ENCODE measurements at regions not wholly inside any gene's neighbourhood (a gene's known extent, or its start where the extent isn't known, plus 50 kb on each side); places are given as distances from the start of the nearest gene placed in this dataset.

DNA sequence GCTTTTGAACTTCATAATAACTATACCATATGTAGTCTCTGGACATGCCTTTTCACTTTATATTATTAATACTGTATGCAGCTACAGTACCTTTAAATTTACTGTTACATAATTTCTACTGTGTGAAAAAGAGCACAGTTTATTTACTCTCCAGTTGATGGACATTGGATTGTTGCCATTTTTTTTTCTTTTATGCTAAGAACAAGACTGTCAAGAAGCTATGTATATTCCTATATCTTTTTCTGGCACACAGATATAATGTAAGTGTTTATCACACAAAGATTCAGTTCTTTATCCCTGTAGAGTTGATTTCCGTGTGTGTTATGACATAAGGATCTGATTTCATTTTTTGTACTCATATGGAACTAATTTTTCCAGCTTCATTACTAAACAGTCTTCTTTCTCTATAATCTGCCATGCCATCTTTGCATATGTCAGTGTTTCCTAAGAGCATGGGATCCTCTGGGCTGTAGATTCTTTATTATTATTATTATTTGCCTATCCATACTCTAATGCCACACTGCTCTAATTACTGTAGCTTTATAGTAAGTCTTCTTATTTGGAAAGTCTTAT, 593.0 kb upstream of the ATP2B1 start (continued):
- TF ChIP-seq, protein P1, sequence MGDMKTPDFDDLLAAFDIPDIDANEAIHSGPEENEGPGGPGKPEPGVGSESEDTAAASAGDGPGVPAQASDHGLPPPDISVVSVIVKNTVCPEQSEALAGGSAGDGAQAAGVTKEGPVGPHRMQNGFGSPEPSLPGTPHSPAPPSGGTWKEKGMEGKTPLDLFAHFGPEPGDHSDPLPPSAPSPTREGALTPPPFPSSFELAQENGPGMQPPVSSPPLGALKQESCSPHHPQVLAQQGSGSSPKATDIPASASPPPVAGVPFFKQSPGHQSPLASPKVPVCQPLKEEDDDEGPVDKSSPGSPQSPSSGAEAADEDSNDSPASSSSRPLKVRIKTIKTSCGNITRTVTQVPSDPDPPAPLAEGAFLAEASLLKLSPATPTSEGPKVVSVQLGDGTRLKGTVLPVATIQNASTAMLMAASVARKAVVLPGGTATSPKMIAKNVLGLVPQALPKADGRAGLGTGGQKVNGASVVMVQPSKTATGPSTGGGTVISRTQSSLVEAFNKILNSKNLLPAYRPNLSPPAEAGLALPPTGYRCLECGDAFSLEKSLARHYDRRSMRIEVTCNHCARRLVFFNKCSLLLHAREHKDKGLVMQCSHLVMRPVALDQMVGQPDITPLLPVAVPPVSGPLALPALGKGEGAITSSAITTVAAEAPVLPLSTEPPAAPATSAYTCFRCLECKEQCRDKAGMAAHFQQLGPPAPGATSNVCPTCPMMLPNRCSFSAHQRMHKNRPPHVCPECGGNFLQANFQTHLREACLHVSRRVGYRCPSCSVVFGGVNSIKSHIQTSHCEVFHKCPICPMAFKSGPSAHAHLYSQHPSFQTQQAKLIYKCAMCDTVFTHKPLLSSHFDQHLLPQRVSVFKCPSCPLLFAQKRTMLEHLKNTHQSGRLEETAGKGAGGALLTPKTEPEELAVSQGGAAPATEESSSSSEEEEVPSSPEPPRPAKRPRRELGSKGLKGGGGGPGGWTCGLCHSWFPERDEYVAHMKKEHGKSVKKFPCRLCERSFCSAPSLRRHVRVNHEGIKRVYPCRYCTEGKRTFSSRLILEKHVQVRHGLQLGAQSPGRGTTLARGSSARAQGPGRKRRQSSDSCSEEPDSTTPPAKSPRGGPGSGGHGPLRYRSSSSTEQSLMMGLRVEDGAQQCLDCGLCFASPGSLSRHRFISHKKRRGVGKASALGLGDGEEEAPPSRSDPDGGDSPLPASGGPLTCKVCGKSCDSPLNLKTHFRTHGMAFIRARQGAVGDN (IDR thresholded peaks at IDR 0.05) = no peak
- TF ChIP-seq, protein P2, sequence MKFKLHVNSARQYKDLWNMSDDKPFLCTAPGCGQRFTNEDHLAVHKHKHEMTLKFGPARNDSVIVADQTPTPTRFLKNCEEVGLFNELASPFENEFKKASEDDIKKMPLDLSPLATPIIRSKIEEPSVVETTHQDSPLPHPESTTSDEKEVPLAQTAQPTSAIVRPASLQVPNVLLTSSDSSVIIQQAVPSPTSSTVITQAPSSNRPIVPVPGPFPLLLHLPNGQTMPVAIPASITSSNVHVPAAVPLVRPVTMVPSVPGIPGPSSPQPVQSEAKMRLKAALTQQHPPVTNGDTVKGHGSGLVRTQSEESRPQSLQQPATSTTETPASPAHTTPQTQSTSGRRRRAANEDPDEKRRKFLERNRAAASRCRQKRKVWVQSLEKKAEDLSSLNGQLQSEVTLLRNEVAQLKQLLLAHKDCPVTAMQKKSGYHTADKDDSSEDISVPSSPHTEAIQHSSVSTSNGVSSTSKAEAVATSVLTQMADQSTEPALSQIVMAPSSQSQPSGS (IDR thresholded peaks at IDR 0.05; ENCODE audit: low read length) = no peak
- TF ChIP-seq, protein P3, sequence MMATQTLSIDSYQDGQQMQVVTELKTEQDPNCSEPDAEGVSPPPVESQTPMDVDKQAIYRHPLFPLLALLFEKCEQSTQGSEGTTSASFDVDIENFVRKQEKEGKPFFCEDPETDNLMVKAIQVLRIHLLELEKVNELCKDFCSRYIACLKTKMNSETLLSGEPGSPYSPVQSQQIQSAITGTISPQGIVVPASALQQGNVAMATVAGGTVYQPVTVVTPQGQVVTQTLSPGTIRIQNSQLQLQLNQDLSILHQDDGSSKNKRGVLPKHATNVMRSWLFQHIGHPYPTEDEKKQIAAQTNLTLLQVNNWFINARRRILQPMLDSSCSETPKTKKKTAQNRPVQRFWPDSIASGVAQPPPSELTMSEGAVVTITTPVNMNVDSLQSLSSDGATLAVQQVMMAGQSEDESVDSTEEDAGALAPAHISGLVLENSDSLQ (IDR thresholded peaks at IDR 0.05) = no peak
- TF ChIP-seq, protein P4, sequence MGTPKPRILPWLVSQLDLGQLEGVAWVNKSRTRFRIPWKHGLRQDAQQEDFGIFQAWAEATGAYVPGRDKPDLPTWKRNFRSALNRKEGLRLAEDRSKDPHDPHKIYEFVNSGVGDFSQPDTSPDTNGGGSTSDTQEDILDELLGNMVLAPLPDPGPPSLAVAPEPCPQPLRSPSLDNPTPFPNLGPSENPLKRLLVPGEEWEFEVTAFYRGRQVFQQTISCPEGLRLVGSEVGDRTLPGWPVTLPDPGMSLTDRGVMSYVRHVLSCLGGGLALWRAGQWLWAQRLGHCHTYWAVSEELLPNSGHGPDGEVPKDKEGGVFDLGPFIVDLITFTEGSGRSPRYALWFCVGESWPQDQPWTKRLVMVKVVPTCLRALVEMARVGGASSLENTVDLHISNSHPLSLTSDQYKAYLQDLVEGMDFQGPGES (IDR thresholded peaks at IDR 0.05) = no peak
- no peak for TF ChIP-seq EED (IDR thresholded peaks at IDR 0.05; ENCODE audit: low read depth)
- no peak for TF ChIP-seq DPF2 (IDR thresholded peaks at IDR 0.05)
- TF ChIP-seq BCL11A (IDR thresholded peaks at IDR 0.05; ENCODE audit: low read depth, low read length) = no peak
- TF ChIP-seq, protein P5, sequence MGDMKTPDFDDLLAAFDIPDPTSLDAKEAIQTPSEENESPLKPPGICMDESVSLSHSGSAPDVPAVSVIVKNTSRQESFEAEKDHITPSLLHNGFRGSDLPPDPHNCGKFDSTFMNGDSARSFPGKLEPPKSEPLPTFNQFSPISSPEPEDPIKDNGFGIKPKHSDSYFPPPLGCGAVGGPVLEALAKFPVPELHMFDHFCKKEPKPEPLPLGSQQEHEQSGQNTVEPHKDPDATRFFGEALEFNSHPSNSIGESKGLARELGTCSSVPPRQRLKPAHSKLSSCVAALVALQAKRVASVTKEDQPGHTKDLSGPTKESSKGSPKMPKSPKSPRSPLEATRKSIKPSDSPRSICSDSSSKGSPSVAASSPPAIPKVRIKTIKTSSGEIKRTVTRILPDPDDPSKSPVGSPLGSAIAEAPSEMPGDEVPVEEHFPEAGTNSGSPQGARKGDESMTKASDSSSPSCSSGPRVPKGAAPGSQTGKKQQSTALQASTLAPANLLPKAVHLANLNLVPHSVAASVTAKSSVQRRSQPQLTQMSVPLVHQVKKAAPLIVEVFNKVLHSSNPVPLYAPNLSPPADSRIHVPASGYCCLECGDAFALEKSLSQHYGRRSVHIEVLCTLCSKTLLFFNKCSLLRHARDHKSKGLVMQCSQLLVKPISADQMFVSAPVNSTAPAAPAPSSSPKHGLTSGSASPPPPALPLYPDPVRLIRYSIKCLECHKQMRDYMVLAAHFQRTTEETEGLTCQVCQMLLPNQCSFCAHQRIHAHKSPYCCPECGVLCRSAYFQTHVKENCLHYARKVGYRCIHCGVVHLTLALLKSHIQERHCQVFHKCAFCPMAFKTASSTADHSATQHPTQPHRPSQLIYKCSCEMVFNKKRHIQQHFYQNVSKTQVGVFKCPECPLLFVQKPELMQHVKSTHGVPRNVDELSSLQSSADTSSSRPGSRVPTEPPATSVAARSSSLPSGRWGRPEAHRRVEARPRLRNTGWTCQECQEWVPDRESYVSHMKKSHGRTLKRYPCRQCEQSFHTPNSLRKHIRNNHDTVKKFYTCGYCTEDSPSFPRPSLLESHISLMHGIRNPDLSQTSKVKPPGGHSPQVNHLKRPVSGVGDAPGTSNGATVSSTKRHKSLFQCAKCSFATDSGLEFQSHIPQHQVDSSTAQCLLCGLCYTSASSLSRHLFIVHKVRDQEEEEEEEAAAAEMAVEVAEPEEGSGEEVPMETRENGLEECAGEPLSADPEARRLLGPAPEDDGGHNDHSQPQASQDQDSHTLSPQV (IDR thresholded peaks at IDR 0.05) = no peak
- no peak for TF ChIP-seq BMI1 (IDR thresholded peaks at IDR 0.05; ENCODE audit: borderline replicate concordance)
- no peak for TF ChIP-seq MYB (IDR thresholded peaks at IDR 0.05; ENCODE audit: borderline replicate concordance, low read depth, low read length)

Data from GM12878 (cell line).